Hepatocyte (in vitro differentiated cells): ENCODE measurements at regions not wholly inside any gene's neighbourhood (a gene's known extent, or its start where the extent isn't known, plus 50 kb on each side); places are given as distances from the start of the nearest gene placed in this dataset.

Source experiments
- EZH2 ChIP-seq: fragments of 200-600 bp; sonication (generic); IDR thresholded peaks from 2 replicates; pipeline ENCODE4 v1.6.1; 2016; ENCODE audit warnings: antibody characterized with exemption, mild to moderate bottlenecking, borderline replicate concordance
- EZH2phosphoT487 ChIP-seq: fragments of 200-600 bp; sonication (generic); IDR thresholded peaks from one replicate; pipeline ENCODE4 v1.6.1; 2018; ENCODE audit warnings: antibody characterized with exemption, mild to moderate bottlenecking, low read depth, moderate library complexity; ENCODE audit not compliant: unreplicated experiment, severe bottlenecking
- TF ChIP-seq, protein P1 (sequence below): fragments of 200-600 bp; sonication (generic); IDR thresholded peaks from 2 replicates; pipeline ENCODE4 v1.5.1; 2016; ENCODE audit warnings: antibody characterized with exemption, mild to moderate bottlenecking; ENCODE audit not compliant: poor library complexity

- TF ChIP-seq, protein P1, sequence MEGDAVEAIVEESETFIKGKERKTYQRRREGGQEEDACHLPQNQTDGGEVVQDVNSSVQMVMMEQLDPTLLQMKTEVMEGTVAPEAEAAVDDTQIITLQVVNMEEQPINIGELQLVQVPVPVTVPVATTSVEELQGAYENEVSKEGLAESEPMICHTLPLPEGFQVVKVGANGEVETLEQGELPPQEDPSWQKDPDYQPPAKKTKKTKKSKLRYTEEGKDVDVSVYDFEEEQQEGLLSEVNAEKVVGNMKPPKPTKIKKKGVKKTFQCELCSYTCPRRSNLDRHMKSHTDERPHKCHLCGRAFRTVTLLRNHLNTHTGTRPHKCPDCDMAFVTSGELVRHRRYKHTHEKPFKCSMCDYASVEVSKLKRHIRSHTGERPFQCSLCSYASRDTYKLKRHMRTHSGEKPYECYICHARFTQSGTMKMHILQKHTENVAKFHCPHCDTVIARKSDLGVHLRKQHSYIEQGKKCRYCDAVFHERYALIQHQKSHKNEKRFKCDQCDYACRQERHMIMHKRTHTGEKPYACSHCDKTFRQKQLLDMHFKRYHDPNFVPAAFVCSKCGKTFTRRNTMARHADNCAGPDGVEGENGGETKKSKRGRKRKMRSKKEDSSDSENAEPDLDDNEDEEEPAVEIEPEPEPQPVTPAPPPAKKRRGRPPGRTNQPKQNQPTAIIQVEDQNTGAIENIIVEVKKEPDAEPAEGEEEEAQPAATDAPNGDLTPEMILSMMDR: no peak
- TF ChIP-seq EZH2 (no peak), EZH2phosphoT487 (no peak)
Observed at GRCh38 chr14:22190411-22191191, 398.4 kb downstream of the DAD1 start.
